Epithelial cell of esophagus (primary cell): ENCODE measurements at regions not wholly inside any gene's neighbourhood (a gene's known extent, or its start where the extent isn't known, plus 50 kb on each side); places are given as distances from the start of the nearest gene placed in this dataset.

Source experiments
- DNase-seq: peaks from one replicate; pipeline ENCODE4 v3.0.0; 2010; ENCODE audit warnings: low read depth
- H3K4me3 ChIP-seq: 2 replicates; pipeline ENCODE4 v1.5.1; 2011; ENCODE audit warnings: mild to moderate bottlenecking, low read length, control low read depth
- TF ChIP-seq, protein P1 (sequence below): IDR thresholded peaks from 2 replicates; pipeline ENCODE4 v1.5.1; 2011; ENCODE audit warnings: low read depth, mild to moderate bottlenecking, low read length, control low read depth, inconsistent platforms; ENCODE audit not compliant: insufficient read depth; ENCODE audit errors: missing control alignments

DNA sequence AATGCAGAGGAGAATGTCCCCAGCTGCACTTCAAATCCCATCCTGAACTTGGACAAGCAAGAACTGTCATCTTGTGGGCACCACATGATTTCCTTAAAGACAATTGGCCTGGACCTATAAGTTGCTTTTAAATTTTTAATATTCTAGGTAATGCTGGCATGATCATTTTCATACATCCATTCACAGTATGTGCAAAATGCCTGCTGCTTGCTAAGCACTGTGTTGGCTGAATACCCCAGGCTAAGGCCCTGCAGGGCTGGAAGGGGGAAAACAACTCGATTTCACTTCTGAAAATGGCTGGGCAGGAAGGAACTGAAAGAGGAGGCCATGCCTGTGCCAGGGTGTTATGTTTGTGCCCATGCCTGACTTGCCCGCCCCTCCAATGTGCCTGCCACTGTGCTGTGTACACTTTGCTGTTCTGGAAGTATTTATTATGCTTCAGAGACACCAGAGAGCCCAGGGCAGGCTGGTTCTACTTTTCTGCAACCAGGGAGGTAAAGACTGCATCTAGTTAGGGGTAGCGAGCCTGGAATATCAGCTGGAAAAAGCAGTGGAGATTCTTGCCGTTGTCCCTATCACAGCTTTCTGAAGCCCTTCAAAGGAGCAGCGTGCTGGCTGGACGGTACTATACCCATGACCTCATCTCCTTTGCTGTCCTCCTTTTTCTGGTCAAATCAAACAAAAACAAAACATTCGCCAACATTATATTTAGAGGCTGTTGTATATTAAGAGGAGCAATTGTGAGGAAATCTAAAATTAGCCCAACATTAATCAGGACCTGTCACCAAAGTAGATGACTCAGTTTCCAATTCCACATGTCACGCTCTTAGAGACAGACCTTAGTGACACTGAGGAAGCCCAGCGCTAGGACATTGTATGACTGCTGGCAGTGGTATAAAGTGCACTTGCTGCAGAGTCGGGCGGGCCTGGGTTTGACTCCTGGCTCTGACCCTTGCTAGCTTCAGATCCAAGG is 158.1 kb downstream of the DDX1 start:
- DNase-seq = no peak
- TF ChIP-seq, protein P1, sequence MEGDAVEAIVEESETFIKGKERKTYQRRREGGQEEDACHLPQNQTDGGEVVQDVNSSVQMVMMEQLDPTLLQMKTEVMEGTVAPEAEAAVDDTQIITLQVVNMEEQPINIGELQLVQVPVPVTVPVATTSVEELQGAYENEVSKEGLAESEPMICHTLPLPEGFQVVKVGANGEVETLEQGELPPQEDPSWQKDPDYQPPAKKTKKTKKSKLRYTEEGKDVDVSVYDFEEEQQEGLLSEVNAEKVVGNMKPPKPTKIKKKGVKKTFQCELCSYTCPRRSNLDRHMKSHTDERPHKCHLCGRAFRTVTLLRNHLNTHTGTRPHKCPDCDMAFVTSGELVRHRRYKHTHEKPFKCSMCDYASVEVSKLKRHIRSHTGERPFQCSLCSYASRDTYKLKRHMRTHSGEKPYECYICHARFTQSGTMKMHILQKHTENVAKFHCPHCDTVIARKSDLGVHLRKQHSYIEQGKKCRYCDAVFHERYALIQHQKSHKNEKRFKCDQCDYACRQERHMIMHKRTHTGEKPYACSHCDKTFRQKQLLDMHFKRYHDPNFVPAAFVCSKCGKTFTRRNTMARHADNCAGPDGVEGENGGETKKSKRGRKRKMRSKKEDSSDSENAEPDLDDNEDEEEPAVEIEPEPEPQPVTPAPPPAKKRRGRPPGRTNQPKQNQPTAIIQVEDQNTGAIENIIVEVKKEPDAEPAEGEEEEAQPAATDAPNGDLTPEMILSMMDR = no peak
- H3K4me3 ChIP-seq = no peak overlapping the region

DNA sequence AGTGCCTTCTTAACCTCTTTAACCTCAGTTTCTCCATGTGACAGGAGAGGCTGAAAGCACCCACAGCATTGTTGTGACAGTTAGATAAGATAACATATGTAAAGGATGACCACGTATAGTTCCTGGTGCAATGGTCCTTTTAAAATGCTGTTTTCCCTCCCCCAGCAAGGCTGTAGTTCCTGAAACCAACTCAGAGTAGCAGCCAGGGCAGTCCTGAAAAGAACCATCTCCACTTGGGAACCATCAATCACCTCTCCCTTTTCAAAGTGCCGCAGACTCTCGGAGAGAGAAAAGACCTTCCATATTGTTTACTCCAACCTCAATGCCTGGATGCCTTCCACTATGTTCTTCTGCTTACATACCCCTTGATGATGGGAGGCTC is 158.8 kb downstream of the DDX1 start:
- no peak overlapping the region for H3K4me3 ChIP-seq
- DNase-seq = no peak
- TF ChIP-seq, protein P1 = no peak

DNA sequence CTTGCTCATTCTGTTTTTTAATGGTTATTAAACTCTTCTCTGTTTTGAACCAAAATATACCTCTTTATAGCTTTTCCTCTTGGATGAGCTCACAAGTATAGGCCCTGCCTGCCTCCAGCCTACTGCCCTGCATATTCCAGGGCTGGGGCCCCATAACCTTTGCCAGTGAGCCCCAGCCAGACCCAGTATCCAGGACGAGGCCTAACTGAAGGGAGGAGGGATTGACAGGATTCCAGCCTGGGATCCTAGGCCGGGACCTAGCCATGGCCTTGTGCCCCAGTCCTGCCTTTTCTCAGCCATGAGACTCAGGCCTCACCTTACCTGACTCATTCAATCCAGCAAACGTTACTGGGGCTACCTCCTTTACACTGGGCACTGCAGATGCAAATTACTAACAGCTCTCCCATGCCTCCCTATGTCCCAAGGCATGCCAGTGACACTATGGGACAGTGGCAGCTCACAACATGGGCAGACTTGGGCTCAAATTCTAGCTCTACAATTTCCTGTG is 159.2 kb downstream of the DDX1 start:
- no peak for DNase-seq
- no peak overlapping the region for H3K4me3 ChIP-seq
- TF ChIP-seq, protein P1 = no peak

DNA sequence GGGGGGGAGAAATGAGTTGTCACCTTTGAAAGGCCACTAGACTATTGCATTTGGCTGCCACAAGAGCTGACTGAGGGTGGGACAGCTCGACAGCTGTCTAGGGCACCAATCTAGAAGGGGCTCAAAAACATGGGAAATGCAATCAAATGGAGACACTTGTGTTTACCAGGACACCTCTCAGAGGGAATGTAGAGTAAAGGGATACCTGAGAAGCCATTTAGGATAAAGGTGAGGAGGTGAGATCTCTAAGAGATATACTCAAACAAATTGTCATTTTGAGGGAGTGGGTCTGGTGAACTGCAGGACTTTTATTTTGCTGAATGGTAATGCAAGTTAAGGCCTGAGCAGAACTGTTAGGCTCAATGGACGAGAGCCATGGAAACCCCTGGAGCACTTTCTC is 159.8 kb downstream of the DDX1 start:
- H3K4me3 ChIP-seq = no peak overlapping the region
- DNase-seq = no peak
- TF ChIP-seq, protein P1 = no peak

DNA sequence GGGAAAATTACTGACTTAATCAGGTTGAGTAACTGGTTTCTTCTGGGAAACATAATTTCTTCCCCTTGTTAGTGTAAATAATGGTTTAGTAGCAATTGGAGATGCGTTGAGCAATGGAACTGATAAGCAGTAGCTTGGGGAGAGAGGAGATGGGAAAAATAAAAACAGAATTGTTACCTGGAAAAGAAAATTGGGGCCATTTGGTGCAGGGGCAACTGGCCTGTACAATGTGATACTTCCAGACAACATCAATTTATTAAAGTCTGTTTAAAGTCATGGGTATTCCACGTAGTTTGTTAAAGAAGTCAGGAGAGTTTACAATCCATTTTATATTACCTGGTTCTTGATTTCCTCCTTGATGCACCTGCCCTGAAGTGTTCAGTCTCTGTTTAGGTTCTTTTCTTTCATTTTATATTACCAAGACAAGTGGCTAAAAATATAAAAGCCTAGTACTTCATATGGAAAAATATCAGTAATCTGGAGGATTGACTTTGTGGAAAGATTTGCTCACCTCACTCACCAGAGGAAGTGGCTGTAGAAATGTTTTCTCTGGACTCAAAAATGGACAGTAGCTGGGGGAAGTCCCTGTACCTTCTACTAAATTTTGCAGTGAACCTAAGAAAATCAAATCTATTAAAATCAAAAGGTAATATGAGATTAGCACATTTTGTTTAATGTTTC is 161.0 kb downstream of the DDX1 start:
- TF ChIP-seq, protein P1 = no peak
- DNase-seq = no peak
- no peak overlapping the region for H3K4me3 ChIP-seq

DNA sequence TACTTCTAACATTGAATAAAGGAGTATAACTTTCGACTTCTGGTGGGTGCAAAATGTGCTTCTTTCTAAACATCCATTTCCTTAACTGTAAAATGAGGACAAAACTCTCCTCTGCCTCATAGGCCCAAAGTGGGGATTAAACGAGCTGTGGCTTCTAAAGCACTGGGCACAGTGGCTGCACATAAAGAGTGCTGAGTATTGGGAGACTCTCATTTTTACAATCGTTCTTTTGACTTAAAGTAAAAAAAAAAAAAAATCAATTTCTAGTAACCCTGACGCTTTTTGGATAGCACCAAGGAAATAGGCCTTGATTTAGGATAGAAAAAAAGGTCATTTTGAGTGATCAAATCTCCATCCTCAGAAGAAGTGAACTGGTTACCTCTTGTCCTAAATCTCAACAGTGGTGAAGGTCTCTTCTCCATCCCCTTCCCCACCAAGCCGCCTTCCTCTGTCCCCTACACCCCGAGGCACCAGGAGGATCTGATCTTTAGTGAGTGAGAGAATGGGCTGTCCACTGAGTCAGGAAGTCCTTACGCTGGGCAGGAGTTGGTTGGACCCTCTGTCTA is 161.6 kb downstream of the DDX1 start:
- H3K4me3 ChIP-seq = no peak overlapping the region
- TF ChIP-seq, protein P1 = no peak
- no peak for DNase-seq
